ENCODE measurements at regions not wholly inside any gene's neighbourhood (a gene's known extent, or its start where the extent isn't known, plus 50 kb on each side); places are given as distances from the start of the nearest gene placed in this dataset.

DNA sequence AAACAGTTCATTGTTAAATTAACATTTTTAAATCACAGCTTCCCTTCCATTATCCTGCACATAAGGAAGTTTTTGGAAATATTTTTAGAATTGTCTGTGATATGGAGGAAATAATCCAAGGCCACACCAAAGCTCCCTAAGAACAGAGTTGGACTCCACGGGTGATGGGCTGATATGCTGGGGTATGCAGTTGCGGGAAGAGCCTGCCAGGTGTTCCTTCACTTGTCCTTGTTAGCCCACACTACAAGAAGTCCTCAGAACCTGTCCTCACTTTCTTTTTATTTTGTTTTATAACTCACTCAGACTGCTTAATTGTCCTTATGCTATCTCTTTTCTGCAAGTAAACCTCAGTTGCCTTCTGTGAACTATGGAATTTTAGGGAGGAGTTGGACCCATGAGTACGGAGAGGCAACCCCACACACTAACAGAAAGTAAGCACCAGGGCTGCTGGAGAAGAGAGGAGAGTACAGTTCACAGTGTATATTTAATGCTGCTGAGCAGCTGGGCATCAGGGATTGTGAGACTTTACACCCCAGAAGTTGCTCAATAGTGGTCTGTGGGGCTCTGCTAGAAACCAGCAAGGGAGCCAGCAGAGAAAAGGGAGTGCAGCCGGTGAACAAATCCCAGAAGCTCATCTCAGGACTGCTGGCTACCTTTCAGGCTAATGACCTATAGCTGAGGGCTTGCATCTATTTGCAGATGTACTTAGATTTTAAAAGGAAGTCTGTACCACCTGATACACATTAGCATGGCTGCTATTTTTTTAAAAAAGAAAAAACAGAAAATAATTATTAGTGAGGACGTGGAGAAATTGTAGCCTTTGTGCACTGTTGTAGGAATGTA, 64.6 kb upstream of the FOXN2 start (continued):
- TF ChIP-seq EED (CRISPR knock-in tag; IDR thresholded peaks at IDR 0.05): no peak
- TF ChIP-seq ZNF234 (CRISPR knock-in tag; conservative IDR thresholded peaks at IDR 0.05): no peak
- TF ChIP-seq, protein P1, sequence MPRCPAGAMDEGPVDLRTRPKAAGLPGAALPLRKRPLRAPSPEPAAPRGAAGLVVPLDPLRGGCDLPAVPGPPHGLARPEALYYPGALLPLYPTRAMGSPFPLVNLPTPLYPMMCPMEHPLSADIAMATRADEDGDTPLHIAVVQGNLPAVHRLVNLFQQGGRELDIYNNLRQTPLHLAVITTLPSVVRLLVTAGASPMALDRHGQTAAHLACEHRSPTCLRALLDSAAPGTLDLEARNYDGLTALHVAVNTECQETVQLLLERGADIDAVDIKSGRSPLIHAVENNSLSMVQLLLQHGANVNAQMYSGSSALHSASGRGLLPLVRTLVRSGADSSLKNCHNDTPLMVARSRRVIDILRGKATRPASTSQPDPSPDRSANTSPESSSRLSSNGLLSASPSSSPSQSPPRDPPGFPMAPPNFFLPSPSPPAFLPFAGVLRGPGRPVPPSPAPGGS (CRISPR knock-in tag; IDR thresholded peaks at IDR 0.05): no peak
- TF ChIP-seq ZNF7 (CRISPR knock-in tag; IDR thresholded peaks at IDR 0.05): no peak
- TF ChIP-seq MXD3 (CRISPR knock-in tag; IDR thresholded peaks at IDR 0.05): no peak
- TF ChIP-seq SAFB2 (CRISPR knock-in tag; IDR thresholded peaks at IDR 0.05; ENCODE audit: borderline replicate concordance, low read depth): no peak
- no peak for TF ChIP-seq SIN3B (IDR thresholded peaks at IDR 0.05; ENCODE audit: low read length)
- peak; percentile 57; the same call in 1 of the 2 replicates for TF ChIP-seq AHR (CRISPR knock-in tag; IDR thresholded peaks at IDR 0.05)
- TF ChIP-seq ZNF260 (CRISPR knock-in tag; IDR thresholded peaks at IDR 0.05; ENCODE audit: borderline replicate concordance, low read depth): no peak
- TF ChIP-seq ZNF609 (CRISPR knock-in tag; IDR thresholded peaks at IDR 0.05; ENCODE audit: borderline replicate concordance): peak; percentile 89
- 0 out of 2 replicates have a peak, but pooled peaks have one; percentile 27 for TF ChIP-seq ATF3 (CRISPR knock-in tag; IDR thresholded peaks at IDR 0.05)
- TF ChIP-seq ARID2 (CRISPR knock-in tag; IDR thresholded peaks at IDR 0.05; ENCODE audit: borderline replicate concordance): peak; percentile 83
- peak; percentile 93 for TF ChIP-seq HDAC2 (CRISPR knock-in tag; IDR thresholded peaks at IDR 0.05)
- TF ChIP-seq SMAD1 (CRISPR knock-in tag; IDR thresholded peaks at IDR 0.05; ENCODE audit: borderline replicate concordance, low read depth): no peak
- peak; percentile 92 for TF ChIP-seq ZNF263 (CRISPR knock-in tag; IDR thresholded peaks at IDR 0.05)
- peak in 1 of 2 experiments; percentile 84; a peak in 1 of 4 replicates for TF ChIP-seq KLF16 (CRISPR knock-in tag; IDR thresholded peaks at IDR 0.05)
- no peak for TF ChIP-seq GLI4 (CRISPR knock-in tag; IDR thresholded peaks at IDR 0.05; ENCODE audit: borderline replicate concordance)
- TF ChIP-seq SAP130 (CRISPR knock-in tag; IDR thresholded peaks at IDR 0.05; ENCODE audit: low read depth): peak; percentile 81
- no peak for TF ChIP-seq ZNF34 (CRISPR knock-in tag; IDR thresholded peaks at IDR 0.05; ENCODE audit: borderline replicate concordance)
- no peak for TF ChIP-seq JUND (CRISPR knock-in tag; IDR thresholded peaks at IDR 0.05)
